ENCODE measurements at regions not wholly inside any gene's neighbourhood (a gene's known extent, or its start where the extent isn't known, plus 50 kb on each side); places are given as distances from the start of the nearest gene placed in this dataset.

DNA sequence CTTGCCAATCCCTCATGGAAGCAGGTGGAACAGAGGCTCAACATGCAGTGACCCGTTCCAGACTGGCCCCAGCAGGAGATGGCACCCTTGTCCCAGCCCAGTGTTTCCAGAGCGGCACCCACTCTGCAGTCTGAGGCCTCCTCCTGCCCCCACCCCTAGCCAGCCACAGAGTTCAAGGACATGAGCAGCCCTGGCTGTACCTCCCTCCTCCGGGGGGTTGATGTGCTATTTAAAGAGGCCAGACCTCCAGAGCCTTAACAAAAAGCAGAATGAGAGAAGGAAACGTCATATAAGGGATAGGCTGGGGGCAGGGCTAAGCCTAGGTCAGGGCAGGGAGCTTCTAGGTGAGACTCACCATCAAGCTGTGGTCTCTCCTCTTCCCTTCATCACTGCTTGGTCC, 115.7 kb upstream of the NANOS1 start:
- Histone ChIP-seq H3K4me1 (ENCODE audit: insufficient read depth, low read length) (no peaks in the 10 kb centered on the region), H3K27ac (ENCODE audit: low read depth, low read length) (no peak overlapping the region), H3K4me3 (ENCODE audit: low read length in 2 of 2) (no peak overlapping the region), H3K36me3 (ENCODE audit: insufficient read depth, low read length) (no peaks in the 10 kb centered on the region), H3K27me3 (ENCODE audit: insufficient read depth, low read length) (no peaks in the 10 kb centered on the region), H3K9me3 (ENCODE audit: control insufficient read depth in 1 of 2, low read length in 2 of 2) (no peaks in the 10 kb centered on the region)
- H3K27ac Mint-ChIP-seq: no peak overlapping the region
- POLR2A ChIA-PET (ENCODE audit: partially characterized antibody): no interaction called here
- CTCF ChIA-PET (ENCODE audit: partially characterized antibody): no interaction called here
- no peak overlapping the region for H3K4me3 Mint-ChIP-seq
- H3K27me3 Mint-ChIP-seq: peaks cover 1 to 7% of the 10 kb centered on the region in 2 donors
- DNase-seq: no peak
- intact Hi-C loops (cut with micrococcal nuclease): no loop called here
- H3K36me3 Mint-ChIP-seq: no peaks in the 10 kb centered on the region
- H3K9me3 Mint-ChIP-seq: no peaks in the 10 kb centered on the region
- H3K4me1 Mint-ChIP-seq: no peaks in the 10 kb centered on the region

- Mint-ChIP-seq H3K27ac (no peak overlapping the region), H3K4me3 (no peak overlapping the region), H3K4me1 (no peaks in the 10 kb centered on the region), H3K27me3 (peaks cover 1 to 7% of the 10 kb centered on the region in 2 donors), H3K36me3 (no peaks in the 10 kb centered on the region), H3K9me3 (no peaks in the 10 kb centered on the region)
- no peak for DNase-seq
- Histone ChIP-seq H3K4me3 (ENCODE audit: low read length in 2 of 2) (no peak overlapping the region), H3K36me3 (ENCODE audit: insufficient read depth, low read length) (no peaks in the 10 kb centered on the region), H3K4me1 (ENCODE audit: insufficient read depth, low read length) (no peaks in the 10 kb centered on the region), H3K27ac (ENCODE audit: low read depth, low read length) (no peak overlapping the region), H3K9me3 (ENCODE audit: control insufficient read depth in 1 of 2, low read length in 2 of 2) (no peaks in the 10 kb centered on the region), H3K27me3 (ENCODE audit: insufficient read depth, low read length) (no peaks in the 10 kb centered on the region)
- ChIA-PET POLR2A (ENCODE audit: partially characterized antibody) (no interaction called here), CTCF (ENCODE audit: partially characterized antibody) (no interaction called here)
- intact Hi-C loops (cut with micrococcal nuclease): no loop called here
Observed at GRCh38 chr10:118914629-118915028, 114.9 kb upstream of the NANOS1 start.

- no peak overlapping the region for H3K27ac Mint-ChIP-seq
- Histone ChIP-seq H3K4me3 (ENCODE audit: low read length in 2 of 2) (no peak overlapping the region), H3K27me3 (ENCODE audit: insufficient read depth, low read length) (no peaks in the 10 kb centered on the region), H3K9me3 (ENCODE audit: control insufficient read depth in 1 of 2, low read length in 2 of 2) (no peaks in the 10 kb centered on the region), H3K4me1 (ENCODE audit: insufficient read depth, low read length) (no peaks in the 10 kb centered on the region), H3K27ac (ENCODE audit: low read depth, low read length) (no peak overlapping the region), H3K36me3 (ENCODE audit: insufficient read depth, low read length) (no peaks in the 10 kb centered on the region)
- intact Hi-C loops (cut with micrococcal nuclease): no loop called here
- no peak overlapping the region for H3K4me3 Mint-ChIP-seq
- no peaks in the 10 kb centered on the region for H3K36me3 Mint-ChIP-seq
- peaks cover 1 to 7% of the 10 kb centered on the region in 2 donors for H3K27me3 Mint-ChIP-seq
- no peak for DNase-seq
- H3K4me1 Mint-ChIP-seq: no peaks in the 10 kb centered on the region
- ChIA-PET CTCF (ENCODE audit: partially characterized antibody) (no interaction called here), POLR2A (ENCODE audit: partially characterized antibody) (no interaction called here)
- H3K9me3 Mint-ChIP-seq: no peaks in the 10 kb centered on the region
Observed at GRCh38 chr10:118915161-118915560, 114.4 kb upstream of the NANOS1 start.

- H3K27me3 ChIP-seq (ENCODE audit: insufficient read depth, low read length): no peaks in the 10 kb centered on the region
- POLR2A ChIA-PET (ENCODE audit: partially characterized antibody): no interaction called here
- intact Hi-C loops (cut with micrococcal nuclease): no loop called here
Observed at GRCh38 chr10:118916777-118917176, 112.7 kb upstream of the NANOS1 start.

DNA sequence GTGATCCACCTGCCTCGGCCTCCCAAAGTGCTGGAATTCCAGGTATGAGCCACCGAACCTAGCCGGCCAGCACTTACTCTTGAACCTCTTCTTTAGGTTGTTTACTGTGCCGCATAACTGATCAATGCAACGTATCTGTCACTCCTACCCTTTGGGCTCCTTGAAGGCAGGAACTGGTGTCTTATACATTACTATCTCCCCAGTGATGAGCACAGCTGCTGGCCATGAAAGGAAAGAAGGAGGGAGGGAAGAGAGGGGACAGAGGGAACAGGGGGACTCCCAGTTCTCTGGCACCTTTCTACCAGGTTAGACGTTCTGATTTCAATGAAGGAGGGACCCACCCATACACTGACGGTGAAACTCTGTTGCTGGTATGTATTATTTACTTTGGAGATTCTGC, 111.8 kb upstream of the NANOS1 start:
- Mint-ChIP-seq H3K27ac (no peak overlapping the region), H3K27me3 (peaks cover 7 to 19% of the 10 kb centered on the region in 2 donors), H3K36me3 (no peaks in the 10 kb centered on the region), H3K4me3 (no peak overlapping the region), H3K9me3 (no peaks in the 10 kb centered on the region), H3K4me1 (peaks cover 0 to 1% (median 0%) of the 10 kb centered on the region in 4 donors)
- no peak for DNase-seq
- no peaks in the 10 kb centered on the region for H3K36me3 ChIP-seq (ENCODE audit: insufficient read depth, low read length)
- H3K4me1 ChIP-seq (ENCODE audit: insufficient read depth, low read length): no peaks in the 10 kb centered on the region
- intact Hi-C loops (cut with micrococcal nuclease): no loop called here
- ChIA-PET CTCF (ENCODE audit: partially characterized antibody) (no interaction called here), POLR2A (ENCODE audit: partially characterized antibody) (no interaction called here)
- H3K27me3 ChIP-seq (ENCODE audit: insufficient read depth, low read length): no peaks in the 10 kb centered on the region
- no peaks in the 10 kb centered on the region for H3K9me3 ChIP-seq (ENCODE audit: control insufficient read depth in 1 of 2, low read length in 2 of 2)
- no peak overlapping the region for H3K27ac ChIP-seq (ENCODE audit: low read depth, low read length)
- no peak overlapping the region for H3K4me3 ChIP-seq (ENCODE audit: low read length in 2 of 2)

More at GRCh38 chr10:118916777-118917176, 112.7 kb upstream of the NANOS1 start:
- no peaks in the 10 kb centered on the region for H3K4me1 ChIP-seq (ENCODE audit: insufficient read depth, low read length)
- CTCF ChIA-PET (ENCODE audit: partially characterized antibody): no interaction called here
- Mint-ChIP-seq H3K4me1 (no peaks in the 10 kb centered on the region), H3K9me3 (no peaks in the 10 kb centered on the region), H3K36me3 (no peaks in the 10 kb centered on the region), H3K4me3 (no peak overlapping the region), H3K27ac (no peak overlapping the region), H3K27me3 (peaks cover 3 to 18% of the 10 kb centered on the region in 2 donors)
- no peak overlapping the region for H3K4me3 ChIP-seq (ENCODE audit: low read length in 2 of 2)
- H3K36me3 ChIP-seq (ENCODE audit: insufficient read depth, low read length): no peaks in the 10 kb centered on the region
- no peaks in the 10 kb centered on the region for H3K9me3 ChIP-seq (ENCODE audit: control insufficient read depth in 1 of 2, low read length in 2 of 2)
- no peak overlapping the region for H3K27ac ChIP-seq (ENCODE audit: low read depth, low read length)
- no peak for DNase-seq

DNA sequence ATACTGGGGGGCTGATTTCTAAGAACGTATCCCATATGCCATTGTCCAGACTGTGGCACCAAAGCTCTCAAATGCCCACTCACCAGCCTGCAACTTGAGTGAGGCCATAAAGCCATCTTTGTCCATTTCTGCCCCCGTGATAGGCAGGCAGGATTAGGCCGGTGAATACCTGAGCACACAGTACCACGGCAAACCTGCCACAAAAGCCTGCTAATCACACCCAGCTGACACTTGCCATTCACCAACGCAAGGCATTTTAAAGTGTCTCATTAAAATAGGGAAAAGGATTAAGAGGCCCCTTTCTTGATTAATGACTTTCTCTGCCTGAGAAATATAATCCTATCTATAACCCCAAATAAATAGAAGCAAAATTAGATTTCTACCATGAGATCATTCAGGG, 111.4 kb upstream of the NANOS1 start:
- H3K9me3 Mint-ChIP-seq: no peaks in the 10 kb centered on the region
- no peaks in the 10 kb centered on the region for H3K4me1 ChIP-seq (ENCODE audit: insufficient read depth, low read length)
- no peaks in the 10 kb centered on the region for H3K9me3 ChIP-seq (ENCODE audit: control insufficient read depth in 1 of 2, low read length in 2 of 2)
- H3K4me1 Mint-ChIP-seq: peaks cover 0 to 1% (median 0%) of the 10 kb centered on the region in 4 donors
- no peaks in the 10 kb centered on the region for H3K27me3 ChIP-seq (ENCODE audit: insufficient read depth, low read length)
- CTCF ChIA-PET (ENCODE audit: partially characterized antibody): no interaction called here
- peaks cover 7 to 18% of the 10 kb centered on the region in 2 donors for H3K27me3 Mint-ChIP-seq
- intact Hi-C loops (cut with micrococcal nuclease): no loop called here
- H3K27ac Mint-ChIP-seq: no peak overlapping the region
- no peaks in the 10 kb centered on the region for H3K36me3 Mint-ChIP-seq
- DNase-seq: no peak
- POLR2A ChIA-PET (ENCODE audit: partially characterized antibody): no interaction called here
- no peak overlapping the region for H3K27ac ChIP-seq (ENCODE audit: low read depth, low read length)
- H3K4me3 Mint-ChIP-seq: no peak overlapping the region
- no peaks in the 10 kb centered on the region for H3K36me3 ChIP-seq (ENCODE audit: insufficient read depth, low read length)
- no peak overlapping the region for H3K4me3 ChIP-seq (ENCODE audit: low read length in 2 of 2)

GRCh38 chr10:118918587-118918986, 110.9 kb upstream of the NANOS1 start:
- peaks cover 7 to 18% of the 10 kb centered on the region in 2 donors for H3K27me3 Mint-ChIP-seq
- Histone ChIP-seq H3K4me3 (ENCODE audit: low read length in 2 of 2) (no peak overlapping the region), H3K4me1 (ENCODE audit: insufficient read depth, low read length) (no peaks in the 10 kb centered on the region), H3K36me3 (ENCODE audit: insufficient read depth, low read length) (no peaks in the 10 kb centered on the region), H3K27ac (ENCODE audit: low read depth, low read length) (no peak overlapping the region), H3K9me3 (ENCODE audit: control insufficient read depth in 1 of 2, low read length in 2 of 2) (no peaks in the 10 kb centered on the region), H3K27me3 (ENCODE audit: insufficient read depth, low read length) (no peaks in the 10 kb centered on the region)
- no peak overlapping the region for H3K4me3 Mint-ChIP-seq
- H3K36me3 Mint-ChIP-seq: no peaks in the 10 kb centered on the region
- no peaks in the 10 kb centered on the region for H3K9me3 Mint-ChIP-seq
- POLR2A ChIA-PET (ENCODE audit: partially characterized antibody): no interaction called here
- CTCF ChIA-PET (ENCODE audit: partially characterized antibody): no interaction called here
- no peak for DNase-seq
- no peak overlapping the region for H3K27ac Mint-ChIP-seq
- intact Hi-C loops (cut with micrococcal nuclease): no loop called here
- H3K4me1 Mint-ChIP-seq: peaks cover 0 to 1% (median 0%) of the 10 kb centered on the region in 4 donors

- Histone ChIP-seq H3K9me3 (ENCODE audit: control insufficient read depth in 1 of 2, low read length in 2 of 2) (no peaks in the 10 kb centered on the region), H3K36me3 (ENCODE audit: insufficient read depth, low read length) (no peaks in the 10 kb centered on the region), H3K4me3 (ENCODE audit: low read length in 2 of 2) (no peak overlapping the region), H3K27ac (ENCODE audit: low read depth, low read length) (no peak overlapping the region), H3K27me3 (ENCODE audit: insufficient read depth, low read length) (no peaks in the 10 kb centered on the region), H3K4me1 (ENCODE audit: insufficient read depth, low read length) (no peaks in the 10 kb centered on the region)
- Mint-ChIP-seq H3K27me3 (peaks cover 12 to 17% of the 10 kb centered on the region in 2 donors), H3K9me3 (no peaks in the 10 kb centered on the region), H3K27ac (no peak overlapping the region), H3K36me3 (no peaks in the 10 kb centered on the region), H3K4me1 (peaks cover 0 to 1% (median 0%) of the 10 kb centered on the region in 4 donors), H3K4me3 (no peak overlapping the region)
- DNase-seq: no peak
- intact Hi-C loops (cut with micrococcal nuclease): no loop called here
- CTCF ChIA-PET (ENCODE audit: partially characterized antibody): no interaction called here
- POLR2A ChIA-PET (ENCODE audit: partially characterized antibody): no interaction called here
Observed at GRCh38 chr10:118920206-118920605, 109.3 kb upstream of the NANOS1 start.
